PC-3 (cell line): ENCODE measurements at regions not wholly inside any gene's neighbourhood (a gene's known extent, or its start where the extent isn't known, plus 50 kb on each side); places are given as distances from the start of the nearest gene placed in this dataset.

Source experiments
- ATAC-seq: fragments of 200-7000 bp; cut with Tn5 transposase; 2 replicates; pipeline ENCODE4 v1.9.1; 2020; ENCODE audit warnings: mild to moderate bottlenecking, moderate library complexity
- BruUV-seq: library from RNA; stranded (reverse); fragments of 400-500 nt; replicated peaks from 2 replicates; lab custom pipeline; 2021; lab: Mats Ljungman, UMichigan
- CTCF ChIA-PET: fragments of 300-600 bp; sonication (Branson Sonifier 250); formaldehyde crosslinking; loops from one replicate; lab custom pipeline; 2022; ENCODE audit warnings: antibody characterized with exemption; lab: Charles Lee
- POLR2A ChIA-PET: fragments of 300-600 bp; sonication (Branson Sonifier 250); formaldehyde crosslinking; loops from one replicate; lab custom pipeline; 2022; ENCODE audit warnings: antibody characterized with exemption; ENCODE audit not compliant: unreplicated experiment; lab: Charles Lee
- DNase-seq: peaks from one replicate; pipeline ENCODE4 v3.0.0-alpha.2; 2015
- H2AFZ ChIP-seq: fragments of 300-600 bp; sonication (generic); 2 replicates; pipeline ENCODE4 v1.6.0; 2016; ENCODE audit warnings: antibody characterized with exemption, low read length
- H3F3A ChIP-seq: fragments of 300-600 bp; sonication (generic); one replicate; pipeline ENCODE4 v1.6.0; 2017; ENCODE audit warnings: antibody characterized with exemption, low read length, control low read depth, mild to moderate bottlenecking; ENCODE audit not compliant: unreplicated experiment
- H3K27ac ChIP-seq: fragments of 300-600 bp; sonication (generic); 2 replicates; pipeline ENCODE4 v1.5.1; 2016; ENCODE audit warnings: mild to moderate bottlenecking, low read length
- H3K27me3 ChIP-seq: fragments of 300-600 bp; sonication (generic); 2 replicates; pipeline ENCODE4 v1.6.1; 2016; ENCODE audit warnings: low read length, mixed read lengths
- H3K36me3 ChIP-seq: fragments of 300-600 bp; sonication (generic); 2 replicates; pipeline ENCODE4 v1.6.1; 2016; ENCODE audit warnings: low read depth, mixed run types, low read length, mixed read lengths
- H3K4me1 ChIP-seq: fragments of 300-600 bp; sonication (generic); 2 replicates; pipeline ENCODE4 v1.5.1; 2016; ENCODE audit warnings: low read length; ENCODE audit not compliant: insufficient read depth
- H3K4me2 ChIP-seq: fragments of 300-600 bp; sonication (generic); 2 replicates; pipeline ENCODE4 v1.6.0; 2016; ENCODE audit warnings: low read length
- H3K4me3 ChIP-seq: fragments of 300-600 bp; sonication (generic); 2 replicates; pipeline ENCODE4 v1.5.1; 2016; ENCODE audit warnings: mild to moderate bottlenecking, low read length, mixed read lengths
- H3K79me2 ChIP-seq: fragments of 300-600 bp; sonication (generic); 2 replicates; pipeline ENCODE4 v1.6.1; 2017; ENCODE audit warnings: low read length, mixed read lengths
- H3K9ac ChIP-seq: fragments of 300-600 bp; sonication (generic); 2 replicates; pipeline ENCODE4 v1.6.0; 2016; ENCODE audit warnings: mild to moderate bottlenecking, low read length
- H3K9me2 ChIP-seq: fragments of 300-600 bp; sonication (generic); replicated peaks from 2 replicates; pipeline ENCODE4 v1.6.1; 2016; ENCODE audit warnings: mixed run types, low read length, mixed read lengths
- H3K9me3 ChIP-seq: fragments of 300-600 bp; sonication (generic); 2 replicates; pipeline ENCODE4 v1.6.1; 2016; ENCODE audit warnings: low read length, mixed read lengths
- H4K20me1 ChIP-seq: fragments of 300-600 bp; sonication (generic); 2 replicates; pipeline ENCODE4 v1.6.1; 2016; ENCODE audit warnings: low read length, mixed read lengths
- CTCF ChIP-seq: fragments of 300-600 bp; sonication (generic); conservative IDR thresholded peaks from 2 replicates; pipeline ENCODE4 v1.5.1; 2017; ENCODE audit warnings: antibody characterized with exemption, low read depth, mild to moderate bottlenecking, low read length
- EZH2 ChIP-seq: fragments of 300-600 bp; sonication (generic); IDR thresholded peaks from one replicate; pipeline ENCODE4 v1.6.1; 2017; ENCODE audit warnings: antibody characterized with exemption, mild to moderate bottlenecking, low read length; ENCODE audit not compliant: unreplicated experiment
- EZH2phosphoT487 ChIP-seq: fragments of 300-600 bp; sonication (generic); IDR thresholded peaks from 2 replicates; pipeline ENCODE4 v1.6.1; 2018; ENCODE audit warnings: mild to moderate bottlenecking, antibody characterized with exemption, low read length, borderline replicate concordance
- intact Hi-C: fragments of 100-400 bp; cut with micrococcal nuclease; formaldehyde crosslinking; loops from 2 replicates; pipeline ENCODE4 v1.9.0; 2023

GRCh38 chr9:16133032-16133431, 580.2 kb downstream of the CCDC171 start:
- no peak for TF ChIP-seq EZH2phosphoT487
- no peak for TF ChIP-seq CTCF
- TF ChIP-seq EZH2 = no peak
- ATAC-seq = peak; percentile 29; the same call in 1 of the 2 replicates
- no peaks in the 10 kb centered on the region for H3K79me2 ChIP-seq

GRCh38 chr9:16133556-16134227, 580.8 kb downstream of the CCDC171 start:
- no peaks in the 10 kb centered on the region for H4K20me1 ChIP-seq
- ChIA-PET CTCF (interaction anchor here (0.6 to 1.7 kb wide), 4 partner anchors 11 to 198 kb away, joined by 3 to 7 read pairs (median 4); no protein-coding TSS in a partner anchor), POLR2A (no interaction called here)
- H3K27me3 ChIP-seq = no peaks in the 10 kb centered on the region
- no peaks in the 10 kb centered on the region for H3K79me2 ChIP-seq
- DNase-seq (peak; percentile 88), ATAC-seq (peak; percentile 86)
- peak overlapping the region; percentile 36; the same call in 1 of the 2 replicates for H3K4me3 ChIP-seq
- H3K9me3 ChIP-seq = no peaks in the 10 kb centered on the region
- no peaks in the 10 kb centered on the region for H3F3A ChIP-seq
- intact Hi-C loops = loop anchor here (1.0 to 5.0 kb wide), 4 partner anchors 71 to 259 kb away; no protein-coding TSS in a partner anchor
- TF ChIP-seq EZH2 = no peak
- peak; percentile 81 for TF ChIP-seq CTCF
- no peak for TF ChIP-seq EZH2phosphoT487
- H3K9ac ChIP-seq = peak overlapping the region; percentile 76
- H2AFZ ChIP-seq = peak overlapping the region; percentile 61
- H3K9me2 ChIP-seq = no peaks in the 10 kb centered on the region
- H3K4me2 ChIP-seq = peak overlapping the region; percentile 78
- no peaks in the 10 kb centered on the region for H3K36me3 ChIP-seq
- peak overlapping the region; percentile 97 for H3K27ac ChIP-seq
- H3K4me1 ChIP-seq = peaks cover 27% of the 10 kb centered on the region
- no TSS peak for BruUV-seq

More at GRCh38 chr9:16133032-16133431, 580.2 kb downstream of the CCDC171 start:
- POLR2A ChIA-PET = no interaction called here
- Histone ChIP-seq H3K36me3 (no peaks in the 10 kb centered on the region), H3K9me3 (no peaks in the 10 kb centered on the region), H3K4me1 (peaks cover 27% of the 10 kb centered on the region), H3K4me3 (no peak overlapping the region), H2AFZ (peak overlapping the region; percentile 61; the same call in 1 of the 2 replicates), H3K9ac (peak overlapping the region; percentile 76; the same call in 1 of the 2 replicates), H4K20me1 (no peaks in the 10 kb centered on the region), H3K27me3 (no peaks in the 10 kb centered on the region), H3K27ac (peak overlapping the region; percentile 97), H3K4me2 (no peak overlapping the region), H3K9me2 (no peaks in the 10 kb centered on the region), H3F3A (no peaks in the 10 kb centered on the region)
- BruUV-seq = no TSS peak
- peak; percentile 36 for DNase-seq
- CTCF ChIA-PET = interaction anchor here (0.6 to 1.7 kb wide), 2 partner anchors 100 to 199 kb away, joined by 3 to 7 read pairs; no protein-coding TSS in a partner anchor
- intact Hi-C loops = loop anchor here (1.0 to 5.0 kb wide), 3 partner anchors 70 to 259 kb away; no protein-coding TSS in a partner anchor
